ENCODE measurements at regions not wholly inside any gene's neighbourhood (a gene's known extent, or its start where the extent isn't known, plus 50 kb on each side); places are given as distances from the start of the nearest gene placed in this dataset.
"Not testable (repeated sequence)": the region's sequence is repeated elsewhere in the genome, so short reads cannot be mapped to it uniquely, and the experiment has no call there.

DNA sequence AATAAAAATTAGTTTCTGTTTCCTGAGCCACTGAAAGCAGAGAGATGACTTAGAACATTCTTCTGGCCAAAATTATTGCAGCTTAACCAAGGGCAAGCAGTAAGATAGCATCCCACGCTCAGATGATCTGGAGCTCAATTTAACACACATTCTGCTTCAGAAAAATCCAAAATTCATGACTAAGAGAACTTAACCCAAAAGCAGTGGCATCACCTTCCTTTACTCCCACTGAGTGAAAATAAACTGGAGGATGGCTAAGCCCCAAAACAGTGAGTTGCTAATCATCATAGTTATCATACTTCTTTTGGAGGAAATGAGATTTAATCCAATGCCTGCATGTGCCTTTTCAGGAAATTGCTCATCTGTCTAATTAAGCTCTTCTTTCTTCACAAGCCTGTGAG lies 195.4 kb downstream of the DUSP6 start:
- H3K4me1 ChIP-seq (ENCODE audit: control insufficient read depth, insufficient read depth, low read length), result no peaks in the 10 kb centered on the region
- 100% methylated on average over 1 of the region's 1 CpG for WGBS (ENCODE audit: insufficient coverage)
- H3K4me3 ChIP-seq (ENCODE audit: low read depth, low read length), result no peak overlapping the region
- no peaks in the 10 kb centered on the region for H3K27me3 ChIP-seq (ENCODE audit: control insufficient read depth, insufficient read depth, low read length)
- no peaks in the 10 kb centered on the region for H3K9me3 ChIP-seq (ENCODE audit: control insufficient read depth, insufficient read depth, low read length)
- no peaks in the 10 kb centered on the region for H3K36me3 ChIP-seq (ENCODE audit: control insufficient read depth, insufficient read depth, low read length)
- DNase-seq (ENCODE audit: low read depth in 4 of 6, low spot score in 6 of 6), result no peak
- no peak overlapping the region for H3K27ac ChIP-seq (ENCODE audit: low read depth, low read length)

- Histone ChIP-seq H3K36me3 (ENCODE audit: control insufficient read depth, insufficient read depth, low read length) (no peaks in the 10 kb centered on the region), H3K9me3 (ENCODE audit: control insufficient read depth, insufficient read depth, low read length) (no peaks in the 10 kb centered on the region), H3K27ac (ENCODE audit: low read depth, low read length) (no peak overlapping the region), H3K4me3 (ENCODE audit: low read depth, low read length) (no peak overlapping the region), H3K4me1 (ENCODE audit: control insufficient read depth, insufficient read depth, low read length) (no peaks in the 10 kb centered on the region), H3K27me3 (ENCODE audit: control insufficient read depth, insufficient read depth, low read length) (no peaks in the 10 kb centered on the region)
- WGBS (ENCODE audit: insufficient coverage), result no CpG with 5 or more reads among the region's 1 CpG
- DNase-seq (ENCODE audit: low read depth in 4 of 6, low spot score in 6 of 6), result no peak
Measured at GRCh38 chr12:89156340-89156739, 196.0 kb downstream of the DUSP6 start.

GRCh38 chr12:89155826-89156225 lies 196.5 kb downstream of the DUSP6 start:
- Histone ChIP-seq H3K4me1 (ENCODE audit: control insufficient read depth, insufficient read depth, low read length) (no peaks in the 10 kb centered on the region), H3K27me3 (ENCODE audit: control insufficient read depth, insufficient read depth, low read length) (no peaks in the 10 kb centered on the region), H3K36me3 (ENCODE audit: control insufficient read depth, insufficient read depth, low read length) (no peaks in the 10 kb centered on the region), H3K4me3 (ENCODE audit: low read depth, low read length) (no peak overlapping the region), H3K9me3 (ENCODE audit: control insufficient read depth, insufficient read depth, low read length) (no peaks in the 10 kb centered on the region), H3K27ac (ENCODE audit: low read depth, low read length) (no peak overlapping the region)
- no peak for DNase-seq (ENCODE audit: low read depth in 4 of 6, low spot score in 6 of 6)

DNA sequence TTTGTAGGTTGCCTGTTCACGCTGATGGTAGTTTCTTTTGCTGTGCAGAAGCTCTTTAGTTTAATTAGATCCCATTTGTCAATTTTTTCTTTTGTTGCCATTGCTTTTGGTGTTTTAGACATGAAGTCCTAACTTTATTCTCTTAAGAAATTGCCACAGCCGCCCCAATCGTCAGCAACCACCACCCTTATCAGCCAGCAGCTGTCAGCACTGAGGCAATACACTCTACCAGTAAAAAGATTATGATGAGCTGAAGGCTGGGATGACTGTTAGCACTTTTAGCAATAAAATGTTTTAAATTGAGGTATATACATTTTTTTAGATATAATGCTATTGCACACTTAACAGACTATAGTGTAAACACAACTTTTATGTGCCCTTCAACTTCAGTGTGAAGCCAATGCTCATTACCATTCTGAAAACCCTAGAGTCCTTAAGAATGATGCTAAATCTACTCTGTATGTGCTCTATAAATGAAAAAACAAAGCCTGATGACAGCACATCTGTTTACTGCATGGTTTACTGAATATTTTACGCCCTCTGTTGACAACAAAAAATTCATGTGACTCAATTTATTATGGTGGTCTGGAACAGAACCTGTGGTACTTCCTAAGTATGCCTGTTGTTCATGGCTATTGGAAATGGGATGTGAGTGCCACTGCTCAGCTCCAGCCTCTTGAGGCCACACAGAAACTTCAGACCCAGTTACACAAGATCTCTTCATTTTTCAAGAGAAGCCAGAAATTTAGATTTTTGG lies 197.4 kb downstream of the DUSP6 start:
- H3K9me3 ChIP-seq (ENCODE audit: control insufficient read depth, insufficient read depth, low read length), result no peaks in the 10 kb centered on the region
- no peak for DNase-seq (ENCODE audit: low read depth in 4 of 6, low spot score in 6 of 6)
- no peaks in the 10 kb centered on the region for H3K4me1 ChIP-seq (ENCODE audit: control insufficient read depth, insufficient read depth, low read length)
- no peaks in the 10 kb centered on the region for H3K36me3 ChIP-seq (ENCODE audit: control insufficient read depth, insufficient read depth, low read length)
- H3K27ac ChIP-seq (ENCODE audit: low read depth, low read length), result no peak overlapping the region
- WGBS (ENCODE audit: insufficient coverage), result no CpG with 5 or more reads among the region's 4 CpGs
- H3K27me3 ChIP-seq (ENCODE audit: control insufficient read depth, insufficient read depth, low read length), result no peaks in the 10 kb centered on the region
- no peak overlapping the region for H3K4me3 ChIP-seq (ENCODE audit: low read depth, low read length)

GRCh38 chr12:89153341-89153740 lies 199.0 kb downstream of the DUSP6 start:
- Histone ChIP-seq H3K36me3 (ENCODE audit: control insufficient read depth, insufficient read depth, low read length) (no peaks in the 10 kb centered on the region), H3K4me3 (ENCODE audit: low read depth, low read length) (no peak overlapping the region), H3K9me3 (ENCODE audit: control insufficient read depth, insufficient read depth, low read length) (no peaks in the 10 kb centered on the region), H3K27ac (ENCODE audit: low read depth, low read length) (no peak overlapping the region), H3K4me1 (ENCODE audit: control insufficient read depth, insufficient read depth, low read length) (no peaks in the 10 kb centered on the region), H3K27me3 (ENCODE audit: control insufficient read depth, insufficient read depth, low read length) (no peaks in the 10 kb centered on the region)
- no peak for DNase-seq (ENCODE audit: low read depth in 4 of 6, low spot score in 6 of 6)

- H3K27ac ChIP-seq (ENCODE audit: low read depth, low read length), result no peak overlapping the region
Measured at GRCh38 chr12:89151536-89151935, 200.8 kb downstream of the DUSP6 start.

DNA sequence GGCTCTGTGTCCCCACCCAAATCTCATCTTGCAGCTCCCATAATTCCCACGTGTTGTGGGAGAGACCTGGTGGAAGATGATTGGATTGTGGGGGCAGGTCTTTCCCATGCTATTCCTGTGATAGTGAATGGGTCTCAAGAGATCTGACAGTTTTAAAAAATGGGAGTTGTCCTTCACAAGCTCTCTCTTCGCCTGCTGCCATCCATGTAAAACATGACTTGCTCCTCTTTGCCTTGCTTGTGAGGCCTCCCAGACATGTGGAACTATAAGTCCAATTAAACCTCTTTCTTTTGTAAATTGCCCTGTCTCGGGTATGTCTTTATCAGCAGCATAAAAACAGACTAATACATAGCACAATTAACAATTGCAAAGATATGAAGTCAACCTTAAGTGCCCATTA lies 201.5 kb downstream of the DUSP6 start:
- H3K27me3 ChIP-seq (ENCODE audit: control insufficient read depth, insufficient read depth, low read length); H3K27ac ChIP-seq (ENCODE audit: low read depth, low read length); DNase-seq (ENCODE audit: low read depth in 4 of 6, low spot score in 6 of 6); H3K4me1 ChIP-seq (ENCODE audit: control insufficient read depth, insufficient read depth, low read length); H3K4me3 ChIP-seq (ENCODE audit: low read depth, low read length); H3K36me3 ChIP-seq (ENCODE audit: control insufficient read depth, insufficient read depth, low read length); H3K9me3 ChIP-seq (ENCODE audit: control insufficient read depth, insufficient read depth, low read length): not testable (repeated sequence)
- WGBS (ENCODE audit: insufficient coverage), result 100% methylated on average over 1 of the region's 3 CpGs

More at GRCh38 chr12:89151536-89151935, 200.8 kb downstream of the DUSP6 start:
- Histone ChIP-seq H3K4me1 (ENCODE audit: control insufficient read depth, insufficient read depth, low read length) (no peaks in the 10 kb centered on the region), H3K36me3 (ENCODE audit: control insufficient read depth, insufficient read depth, low read length) (no peaks in the 10 kb centered on the region), H3K4me3 (ENCODE audit: low read depth, low read length) (no peak overlapping the region), H3K9me3 (ENCODE audit: control insufficient read depth, insufficient read depth, low read length) (no peaks in the 10 kb centered on the region), H3K27me3 (ENCODE audit: control insufficient read depth, insufficient read depth, low read length) (no peaks in the 10 kb centered on the region)
- 14% methylated on average over 1 of the region's 1 CpG for WGBS (ENCODE audit: insufficient coverage)
- no peak for DNase-seq (ENCODE audit: low read depth in 4 of 6, low spot score in 6 of 6)

- Histone ChIP-seq H3K27ac (ENCODE audit: low read depth, low read length) (no peak overlapping the region), H3K4me3 (ENCODE audit: low read depth, low read length) (no peak overlapping the region), H3K4me1 (ENCODE audit: control insufficient read depth, insufficient read depth, low read length) (no peaks in the 10 kb centered on the region), H3K36me3 (ENCODE audit: control insufficient read depth, insufficient read depth, low read length) (no peaks in the 10 kb centered on the region), H3K9me3 (ENCODE audit: control insufficient read depth, insufficient read depth, low read length) (no peaks in the 10 kb centered on the region), H3K27me3 (ENCODE audit: control insufficient read depth, insufficient read depth, low read length) (no peaks in the 10 kb centered on the region)
- 77% methylated on average over 4 of the region's 6 CpGs for WGBS (ENCODE audit: insufficient coverage)
- peak in 3 of 6 donors; percentile 7 to 81 (median 73) for DNase-seq (ENCODE audit: low read depth in 4 of 6, low spot score in 6 of 6)
Measured at GRCh38 chr12:89140602-89141238, 211.6 kb downstream of the DUSP6 start.

- no peaks in the 10 kb centered on the region for H3K36me3 ChIP-seq (ENCODE audit: control insufficient read depth, insufficient read depth, low read length)
- no peak for DNase-seq (ENCODE audit: low read depth in 4 of 6, low spot score in 6 of 6)
- no peaks in the 10 kb centered on the region for H3K4me1 ChIP-seq (ENCODE audit: control insufficient read depth, insufficient read depth, low read length)
- H3K9me3 ChIP-seq (ENCODE audit: control insufficient read depth, insufficient read depth, low read length), result no peaks in the 10 kb centered on the region
- H3K4me3 ChIP-seq (ENCODE audit: low read depth, low read length), result no peak overlapping the region
- no peak overlapping the region for H3K27ac ChIP-seq (ENCODE audit: low read depth, low read length)
- WGBS (ENCODE audit: insufficient coverage), result no CpG with 5 or more reads among the region's 1 CpG
- H3K27me3 ChIP-seq (ENCODE audit: control insufficient read depth, insufficient read depth, low read length), result no peaks in the 10 kb centered on the region
Measured at GRCh38 chr12:89140141-89140540, 212.2 kb downstream of the DUSP6 start.

GRCh38 chr12:89139390-89139789 lies 212.9 kb downstream of the DUSP6 start:
- DNase-seq (ENCODE audit: low read depth in 4 of 6, low spot score in 6 of 6), result no peak
- WGBS (ENCODE audit: insufficient coverage), result 75% methylated on average over 1 of the region's 4 CpGs
- H3K27me3 ChIP-seq (ENCODE audit: control insufficient read depth, insufficient read depth, low read length), result no peaks in the 10 kb centered on the region
- H3K36me3 ChIP-seq (ENCODE audit: control insufficient read depth, insufficient read depth, low read length), result no peaks in the 10 kb centered on the region
- no peak overlapping the region for H3K27ac ChIP-seq (ENCODE audit: low read depth, low read length)
- no peaks in the 10 kb centered on the region for H3K9me3 ChIP-seq (ENCODE audit: control insufficient read depth, insufficient read depth, low read length)
- H3K4me3 ChIP-seq (ENCODE audit: low read depth, low read length), result no peak overlapping the region
- no peaks in the 10 kb centered on the region for H3K4me1 ChIP-seq (ENCODE audit: control insufficient read depth, insufficient read depth, low read length)
